Ishikawa (cell line): ENCODE measurements at regions not wholly inside any gene's neighbourhood (a gene's known extent, or its start where the extent isn't known, plus 50 kb on each side); places are given as distances from the start of the nearest gene placed in this dataset.

Source experiments
- CEBPB ChIP-seq: IDR thresholded peaks from 2 replicates; pipeline ENCODE4 v1.6.1; 2012
- CREB1 ChIP-seq: IDR thresholded peaks from 2 replicates; pipeline ENCODE4 v1.6.1; 2012; ENCODE audit warnings: low read depth
- EGR1 ChIP-seq: IDR thresholded peaks from 2 replicates; pipeline ENCODE4 v1.6.1; 2012
- EP300 ChIP-seq: IDR thresholded peaks from 2 replicates; pipeline ENCODE4 v1.6.1; 2012; ENCODE audit warnings: borderline replicate concordance
- FOXM1 ChIP-seq: IDR thresholded peaks from 2 replicates; pipeline ENCODE4 v1.6.1; 2012; ENCODE audit warnings: low read depth, borderline replicate concordance
- MAX ChIP-seq: IDR thresholded peaks from 2 replicates; pipeline ENCODE4 v1.6.1; 2012
- NFIC ChIP-seq: IDR thresholded peaks from 2 replicates; pipeline ENCODE4 v1.6.1; 2012
- RAD21 ChIP-seq: IDR thresholded peaks from 2 replicates; pipeline ENCODE4 v1.6.1; 2012; ENCODE audit warnings: low read depth
- REST ChIP-seq: IDR thresholded peaks from 2 replicates; pipeline ENCODE4 v1.6.1; 2012; ENCODE audit warnings: low read depth, mild to moderate bottlenecking
- TAF1 ChIP-seq: IDR thresholded peaks from 2 replicates; pipeline ENCODE4 v1.6.1; 2012; ENCODE audit warnings: low read depth, mild to moderate bottlenecking
- TCF12 ChIP-seq: IDR thresholded peaks from 2 replicates; pipeline ENCODE4 v1.6.1; 2012; ENCODE audit warnings: low read depth
- TEAD4 ChIP-seq: IDR thresholded peaks from 2 replicates; pipeline ENCODE4 v1.6.1; 2012
- USF1 ChIP-seq: IDR thresholded peaks from 2 replicates; pipeline ENCODE4 v1.6.1; 2012
- YY1 ChIP-seq: IDR thresholded peaks from 2 replicates; pipeline ENCODE4 v1.6.1; 2012; ENCODE audit warnings: low read depth
- ZBTB7A ChIP-seq: IDR thresholded peaks from 2 replicates; pipeline ENCODE4 v1.6.1; 2012; ENCODE audit warnings: low read depth

DNA sequence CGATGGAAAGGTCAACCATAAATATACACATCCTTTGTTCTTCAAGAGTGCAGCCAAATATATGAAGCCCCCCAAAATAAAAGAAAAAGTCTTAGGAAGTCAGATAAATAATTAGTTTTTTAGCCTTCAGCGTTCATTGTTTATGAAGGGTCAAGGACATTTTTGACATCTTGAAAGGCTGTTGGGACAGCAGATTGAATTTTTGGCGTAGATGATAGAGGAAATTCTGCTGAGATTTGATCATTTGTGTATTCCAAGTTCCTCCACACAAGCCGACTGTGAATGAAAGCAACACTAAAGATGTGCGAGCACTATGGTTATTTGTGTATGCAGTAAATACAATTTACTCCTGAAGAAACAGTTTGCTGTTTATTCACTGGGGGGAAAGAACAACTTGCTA is 177.8 kb upstream of the PARD3B start:
- TF ChIP-seq EGR1 (no peak), ZBTB7A (no peak), EP300 (no peak), FOXM1 (no peak), USF1 (no peak), TCF12 (no peak), YY1 (no peak), NFIC (no peak), MAX (no peak), CEBPB (no peak), RAD21 (no peak), TEAD4 (no peak), REST (no peak), CREB1 (no peak), TAF1 (no peak)

GRCh38 chr2:204370172-204370718 is 175.0 kb upstream of the PARD3B start:
- TF ChIP-seq TEAD4 = no peak
- no peak for TF ChIP-seq USF1

- TF ChIP-seq NFIC (no peak), TCF12 (no peak), MAX (no peak), CREB1 (no peak), YY1 (no peak), TAF1 (no peak), EGR1 (no peak), ZBTB7A (no peak)
Measured at GRCh38 chr2:204373942-204374341, 171.3 kb upstream of the PARD3B start.

- TF ChIP-seq RAD21 (no peak), EGR1 (no peak), TAF1 (no peak), FOXM1 (no peak), TEAD4 (no peak), EP300 (no peak)
Measured at GRCh38 chr2:204380141-204380881, 165.0 kb upstream of the PARD3B start.

- TF ChIP-seq RAD21 = no peak
- no peak for TF ChIP-seq FOXM1
- TF ChIP-seq NFIC = no peak
- no peak for TF ChIP-seq REST
- no peak for TF ChIP-seq ZBTB7A
- TF ChIP-seq CREB1 = no peak
- no peak for TF ChIP-seq MAX
- no peak for TF ChIP-seq EP300
- no peak for TF ChIP-seq CEBPB
- no peak for TF ChIP-seq EGR1
- no peak for TF ChIP-seq TEAD4
- no peak for TF ChIP-seq USF1
- TF ChIP-seq YY1 = no peak
- TF ChIP-seq TCF12 = no peak
- TF ChIP-seq TAF1 = no peak
Measured at GRCh38 chr2:204386668-204387067, 158.6 kb upstream of the PARD3B start.

GRCh38 chr2:204389120-204389519 is 156.2 kb upstream of the PARD3B start:
- TF ChIP-seq RAD21 (no peak), EP300 (no peak), CREB1 (no peak)
